HG03196 (cell line): ENCODE measurements at regions not wholly inside any gene's neighbourhood (a gene's known extent, or its start where the extent isn't known, plus 50 kb on each side); places are given as distances from the start of the nearest gene placed in this dataset.
"Not testable (repeated sequence)": the region's sequence is repeated elsewhere in the genome, so short reads cannot be mapped to it uniquely, and the experiment has no call there.

Experiments
- ATAC-seq: cut with Tn5 transposase; IDR thresholded peaks from one replicate; pipeline ENCODE4 v1.9.1; 2021; ENCODE audit not compliant: unreplicated experiment

GRCh38 chr16:31581065-31581464 lies 53.4 kb downstream of the AHSP start:
- not testable (repeated sequence) for ATAC-seq

DNA sequence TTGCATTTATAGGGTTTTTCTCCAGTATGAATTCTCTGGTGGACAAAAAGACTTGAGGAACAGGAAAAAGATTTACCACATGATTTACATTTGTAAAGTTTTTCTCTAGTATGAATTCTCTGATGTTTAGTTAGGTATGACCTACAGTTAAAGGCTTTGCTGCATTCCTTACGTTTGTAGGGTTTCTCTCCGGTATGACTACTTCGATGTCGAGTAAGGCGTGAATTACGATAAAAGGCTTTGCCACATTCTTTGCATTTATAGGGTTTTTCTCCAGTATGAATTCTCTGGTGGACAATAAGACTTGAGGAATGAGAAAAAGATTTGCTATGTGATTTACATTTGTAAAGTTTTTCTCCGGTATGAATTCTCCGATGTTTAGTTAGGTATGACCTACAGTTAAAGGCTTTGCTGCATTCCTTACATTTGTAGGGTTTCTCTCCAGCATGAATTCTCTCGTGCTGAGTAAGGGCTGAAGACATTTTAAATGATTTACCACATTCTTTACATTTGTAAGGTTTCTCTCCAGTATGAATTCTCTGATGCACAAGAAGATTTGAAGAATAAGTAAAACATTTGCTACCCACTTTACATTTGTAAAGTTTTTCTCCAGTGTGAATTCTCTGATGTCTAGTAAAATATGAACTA lies 74.2 kb downstream of the AHSP start:
- ATAC-seq = not testable (repeated sequence)

GRCh38 chr16:31618130-31618529 lies 90.4 kb downstream of the AHSP start:
- no peak for ATAC-seq

- ATAC-seq = no peak
Measured at GRCh38 chr16:31636433-31636832, 108.7 kb downstream of the AHSP start.

GRCh38 chr16:31641279-31641678 lies 113.6 kb downstream of the AHSP start:
- no peak for ATAC-seq

DNA sequence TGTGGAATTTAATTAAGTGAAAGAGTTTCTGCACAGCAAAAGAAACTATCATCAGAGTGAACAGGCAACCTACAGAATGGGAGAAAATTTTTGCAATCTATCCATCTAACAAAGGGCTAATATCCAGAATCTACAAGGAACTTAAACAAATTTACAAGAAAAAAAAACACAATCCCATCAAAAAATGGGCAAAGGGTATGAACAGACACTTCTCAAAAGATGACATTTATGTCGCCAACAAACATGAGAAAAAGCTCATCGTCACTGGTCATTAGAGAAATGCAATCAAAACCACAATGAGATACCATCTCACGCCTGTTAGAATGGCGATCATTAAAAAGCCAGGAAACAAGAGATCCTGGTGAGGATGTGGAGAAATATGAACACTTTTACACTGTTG lies 128.0 kb downstream of the AHSP start:
- ATAC-seq = not testable (repeated sequence)

DNA sequence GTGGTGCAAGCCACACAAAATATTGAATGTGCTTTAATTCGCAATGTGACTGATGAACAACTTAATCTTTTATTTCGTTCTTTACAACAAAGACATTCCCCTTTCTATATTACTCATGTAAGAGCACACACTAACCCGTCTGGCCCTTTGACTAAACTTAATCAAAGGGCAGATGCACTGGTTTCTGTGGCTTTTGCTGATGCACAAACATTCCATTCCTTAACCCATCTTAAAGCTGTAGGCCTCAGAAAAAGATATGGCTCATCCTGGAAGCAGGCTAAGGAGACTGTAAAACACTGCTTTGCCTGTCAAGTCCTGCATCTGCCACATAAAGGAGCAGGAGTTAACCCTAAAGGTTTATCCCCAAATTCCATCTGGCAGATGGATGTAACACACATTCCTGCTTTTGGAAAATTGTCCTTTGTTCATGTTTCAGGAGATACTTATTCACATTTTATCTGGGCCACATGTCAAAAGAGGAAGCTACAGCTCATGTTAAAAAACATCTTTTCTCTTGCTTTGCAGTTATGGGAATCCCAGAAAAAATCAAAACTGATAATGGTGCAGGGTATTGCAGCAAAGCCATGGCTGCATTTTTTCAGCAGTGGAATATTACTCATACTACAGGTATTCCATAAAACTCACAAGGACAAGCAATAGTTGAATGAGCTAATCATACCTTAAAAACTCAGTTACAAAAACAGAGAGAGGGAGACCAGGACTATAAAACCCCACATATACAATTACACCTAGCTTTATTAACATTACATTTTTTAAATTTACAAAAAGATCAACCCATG lies 137.2 kb downstream of the AHSP start:
- no peak for ATAC-seq

- no peak for ATAC-seq
Measured at GRCh38 chr16:31674686-31675085, 147.0 kb downstream of the AHSP start.

GRCh38 chr16:31676731-31677130 lies 149.0 kb downstream of the AHSP start:
- no peak for ATAC-seq

DNA sequence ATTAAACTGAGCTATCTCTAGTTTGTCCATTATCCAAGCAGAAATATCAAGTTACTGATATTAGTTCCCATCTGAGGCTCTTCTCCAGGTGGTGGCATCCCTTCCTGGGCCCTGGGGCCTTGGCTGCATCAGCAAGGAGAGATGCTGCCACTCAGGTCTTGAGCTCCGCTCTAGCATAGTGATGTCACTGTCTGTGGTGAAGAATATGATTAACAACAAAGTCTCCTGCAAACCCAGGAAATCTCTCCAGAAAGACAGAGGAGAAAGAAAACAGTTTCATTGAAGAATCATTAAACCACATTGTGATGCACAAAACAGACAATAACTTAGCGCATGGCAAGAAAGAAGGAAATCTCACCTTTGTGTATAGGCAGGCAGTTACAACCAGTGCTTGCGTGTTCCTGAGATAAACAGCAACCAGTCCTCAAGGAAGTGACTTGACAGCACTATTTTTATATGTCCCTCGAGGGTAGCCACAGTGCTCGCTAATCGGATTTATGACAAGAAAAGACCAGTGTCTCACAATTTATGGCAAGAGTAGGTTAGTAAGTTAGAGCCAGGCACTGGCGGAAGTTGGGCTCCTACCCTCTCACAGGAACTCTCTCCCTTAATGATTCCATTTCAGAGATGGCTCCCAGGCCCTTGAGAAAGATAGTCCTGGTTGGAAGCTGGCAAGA lies 151.1 kb downstream of the AHSP start:
- ATAC-seq = no peak

GRCh38 chr16:31689331-31689730 lies 161.6 kb downstream of the AHSP start:
- ATAC-seq = not testable (repeated sequence)

DNA sequence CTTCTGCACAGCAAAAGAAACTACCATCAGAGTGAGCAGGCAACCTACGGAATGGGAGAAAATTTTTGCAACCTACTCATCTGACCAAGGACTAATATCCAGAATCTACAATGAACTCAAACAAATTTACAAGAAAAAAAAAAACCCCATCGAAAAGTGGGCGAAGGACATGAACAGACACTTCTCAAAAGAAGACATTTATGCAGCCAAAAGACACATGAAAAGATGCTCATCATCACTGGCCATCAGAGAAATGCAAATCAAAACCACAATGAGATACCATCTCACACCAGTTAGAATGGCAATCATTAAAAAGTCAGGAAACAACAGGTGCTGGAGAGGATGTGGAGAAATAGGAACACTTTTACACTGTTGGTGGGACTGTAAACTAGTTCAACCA lies 164.6 kb downstream of the AHSP start:
- ATAC-seq = not testable (repeated sequence)

GRCh38 chr16:31693733-31694132 lies 166.0 kb downstream of the AHSP start:
- no peak for ATAC-seq

GRCh38 chr16:31694461-31694860 lies 166.8 kb downstream of the AHSP start:
- ATAC-seq = no peak

- ATAC-seq = no peak
Measured at GRCh38 chr16:31695667-31696066, 168.0 kb downstream of the AHSP start.

DNA sequence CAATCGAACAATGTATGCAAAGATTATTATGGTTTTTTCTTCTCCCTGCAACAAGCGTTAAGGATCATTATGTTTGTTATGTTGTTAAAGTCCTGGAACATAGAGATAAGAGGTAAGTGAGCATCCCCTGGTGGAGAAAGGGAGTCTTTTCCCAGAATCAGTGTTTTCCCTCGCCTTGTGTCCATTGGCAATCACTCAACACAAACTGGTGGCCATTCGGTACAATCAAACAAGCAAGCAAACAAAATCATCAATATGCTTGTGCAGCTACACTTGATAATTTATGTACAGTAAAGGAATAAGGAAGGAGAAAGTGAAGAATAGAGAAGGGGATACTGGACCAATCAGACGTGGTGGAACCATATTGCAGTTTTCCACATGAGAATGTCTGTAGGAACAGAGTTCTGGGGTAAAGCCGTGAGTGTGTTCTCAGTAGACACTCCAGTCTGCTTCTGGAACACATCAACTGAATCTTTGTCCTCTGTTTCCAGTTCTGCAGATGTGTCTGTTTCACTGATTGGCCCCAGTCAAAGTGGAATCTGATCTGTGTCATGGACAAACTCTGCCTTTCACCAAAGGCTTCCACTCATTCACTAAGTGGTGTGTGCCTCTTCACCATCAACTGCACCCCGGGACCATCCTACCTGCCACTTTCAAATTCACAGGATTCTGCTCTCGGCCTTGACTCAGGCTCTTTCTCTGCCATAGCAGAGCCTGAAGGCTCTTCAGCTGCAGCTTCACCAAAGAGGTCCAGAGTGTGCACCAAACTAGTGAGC lies 169.5 kb downstream of the AHSP start:
- ATAC-seq = no peak

GRCh38 chr16:31697744-31698125 lies 170.0 kb downstream of the AHSP start:
- no peak for ATAC-seq

- no peak for ATAC-seq
Measured at GRCh38 chr16:31698901-31699300, 171.2 kb downstream of the AHSP start.

GRCh38 chr16:31699601-31700000 lies 171.9 kb downstream of the AHSP start:
- no peak for ATAC-seq

DNA sequence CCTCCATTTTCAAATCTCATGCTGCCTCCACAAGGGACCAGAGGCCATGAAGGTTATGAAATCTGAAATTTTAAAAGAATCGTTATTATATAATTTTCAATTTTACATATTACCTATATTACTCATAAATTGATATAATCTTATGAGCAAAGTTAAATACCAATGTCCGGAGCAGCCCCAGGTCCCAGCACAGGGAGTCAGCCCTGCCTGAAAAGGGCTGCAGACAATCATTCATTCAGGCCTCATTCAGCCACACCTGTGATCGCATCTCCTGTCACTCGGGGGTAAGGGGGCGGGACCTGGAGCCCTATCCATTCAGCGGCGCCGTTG lies 172.5 kb downstream of the AHSP start:
- no peak for ATAC-seq
